K562 (cell line): ENCODE measurements at regions not wholly inside any gene's neighbourhood (a gene's known extent, or its start where the extent isn't known, plus 50 kb on each side); places are given as distances from the start of the nearest gene placed in this dataset.

Experiments used
- ATF4 ChIP-seq: fragments of 450-650 bp; formaldehyde crosslinking; IDR thresholded peaks from 2 replicates; pipeline ENCODE4 v1.4.0; 2022; ENCODE audit warnings: mild to moderate bottlenecking, moderate library complexity
- BCL6 ChIP-seq: fragments of 250-450 bp; sonication (Bioruptor Pico); IDR thresholded peaks from 2 replicates; pipeline ENCODE4 v1.4.0; 2020
- CBFA2T3 ChIP-seq: fragments of 450-650 bp; IDR thresholded peaks from 2 replicates; pipeline ENCODE4 v1.6.1; 2017
- CREB3 ChIP-seq: fragments of 450-650 bp; conservative IDR thresholded peaks from 2 replicates; pipeline ENCODE4 v1.6.1; 2016; ENCODE audit warnings: missing genetic modification characterization, low read depth, mild to moderate bottlenecking, missing compliant biosample characterization, moderate library complexity
- DACH1 ChIP-seq: fragments of 450-650 bp; IDR thresholded peaks from 2 replicates; pipeline ENCODE4 v1.6.1; 2018; ENCODE audit not compliant: partially characterized antibody
- EP300 ChIP-seq: IDR thresholded peaks from 2 replicates; pipeline ENCODE4 v1.6.1; 2012; ENCODE audit warnings: low read length, improper control_type of control experiment
- EZH2 ChIP-seq: IDR thresholded peaks from 2 replicates; pipeline ENCODE4 v1.6.1; 2012; ENCODE audit warnings: low read depth, mild to moderate bottlenecking, inconsistent platforms, low read length, borderline replicate concordance
- FOXJ3 ChIP-seq: sonication (generic); formaldehyde crosslinking; IDR thresholded peaks from 2 replicates; pipeline ENCODE4 v1.4.0; 2020; ENCODE audit warnings: mild to moderate bottlenecking, missing genetic modification reagents
- FOXK2 ChIP-seq, 2 experiments: fragments of 450-650 bp; IDR thresholded peaks in 1 of 2; conservative IDR thresholded peaks in 1 of 2; 2 replicates each; pipeline ENCODE4 v1.6.1; 2016; ENCODE audit warnings: low read depth in 2 of 2, mild to moderate bottlenecking in 1 of 2
- HDAC6 ChIP-seq: IDR thresholded peaks from 2 replicates; pipeline ENCODE4 v1.6.1; 2012; ENCODE audit warnings: low read depth, mild to moderate bottlenecking, control low read depth, inconsistent platforms, low read length, moderate library complexity
- KLF1 ChIP-seq: fragments of 450-650 bp; IDR thresholded peaks from 2 replicates; pipeline ENCODE4 v1.6.1; 2016; ENCODE audit warnings: missing genetic modification characterization, missing compliant biosample characterization
- KLF10 ChIP-seq: fragments of 250-450 bp; sonication (Bioruptor Pico); IDR thresholded peaks from 2 replicates; pipeline ENCODE4 v1.6.1; 2021; ENCODE audit warnings: matching md5 sums
- NCOA1 ChIP-seq: fragments of 450-650 bp; IDR thresholded peaks from 2 replicates; pipeline ENCODE4 v1.6.1; 2016; ENCODE audit warnings: low read depth
- NCOA6 ChIP-seq: fragments of 450-650 bp; IDR thresholded peaks from 2 replicates; pipeline ENCODE4 v1.6.1; 2017; ENCODE audit warnings: mild to moderate bottlenecking
- OTX1 ChIP-seq: fragments of 450-650 bp; formaldehyde crosslinking; IDR thresholded peaks from 2 replicates; pipeline ENCODE4 v1.4.0; 2022; ENCODE audit warnings: mild to moderate bottlenecking
- POLR2AphosphoS2 ChIP-seq: IDR thresholded peaks from 2 replicates; pipeline ENCODE4 v1.6.1; 2012; ENCODE audit warnings: low read length, improper control_type of control experiment
- RFX1 ChIP-seq: fragments of 450-650 bp; IDR thresholded peaks from 2 replicates; pipeline ENCODE4 v1.6.1; 2016; ENCODE audit warnings: mild to moderate bottlenecking, moderate library complexity
- RFX7 ChIP-seq: fragments of 250-450 bp; sonication (Bioruptor Pico); IDR thresholded peaks from 2 replicates; pipeline ENCODE4 v1.5.1; 2021; ENCODE audit warnings: mild to moderate bottlenecking
- SUPT5H ChIP-seq: fragments of 450-650 bp; IDR thresholded peaks from 2 replicates; pipeline ENCODE4 v1.6.1; 2016
- TEAD1 ChIP-seq, 2 experiments: fragments of 450-650 bp in 1 of 2; sonication (generic) in 1 of 2; formaldehyde crosslinking; IDR thresholded peaks; 2 replicates each; pipeline versions ENCODE4 v1.4.0 to v1.8.0; 2020 to 2022; ENCODE audit warnings: mild to moderate bottlenecking in 2 of 2, missing genetic modification reagents in 1 of 2
- ZNF174 ChIP-seq: fragments of 250-450 bp; sonication (Bioruptor Pico); IDR thresholded peaks from 2 replicates; pipeline ENCODE4 v1.4.0; 2020; ENCODE audit warnings: mild to moderate bottlenecking
- ZNF449 ChIP-seq: fragments of 250-450 bp; sonication (Bioruptor Pico); IDR thresholded peaks from 2 replicates; pipeline ENCODE4 v1.8.0; 2022; ENCODE audit warnings: moderate library complexity, mild to moderate bottlenecking, inconsistent platforms
- ZNF583 ChIP-seq: fragments of 250-450 bp; sonication (Bioruptor Pico); IDR thresholded peaks from 2 replicates; pipeline ENCODE4 v1.4.0; 2020
- ZNF639 ChIP-seq, 2 experiments: fragments of 200-800 bp in 1 of 2; sonication (Bioruptor generic) in 1 of 2; sonication (generic) in 1 of 2; formaldehyde crosslinking in 1 of 2; IDR thresholded peaks in 1 of 2; conservative IDR thresholded peaks in 1 of 2; 2 replicates each; pipeline versions ENCODE4 v1.5.0 to v1.6.1; 2016 to 2020; ENCODE audit warnings: missing compliant biosample characterization in 1 of 2, missing genetic modification characterization in 1 of 2, missing genetic modification reagents in 1 of 2
- ZNF830 ChIP-seq: fragments of 250-450 bp; sonication (Bioruptor Pico); IDR thresholded peaks from 2 replicates; pipeline ENCODE4 v1.5.0; 2021; ENCODE audit warnings: mild to moderate bottlenecking

DNA sequence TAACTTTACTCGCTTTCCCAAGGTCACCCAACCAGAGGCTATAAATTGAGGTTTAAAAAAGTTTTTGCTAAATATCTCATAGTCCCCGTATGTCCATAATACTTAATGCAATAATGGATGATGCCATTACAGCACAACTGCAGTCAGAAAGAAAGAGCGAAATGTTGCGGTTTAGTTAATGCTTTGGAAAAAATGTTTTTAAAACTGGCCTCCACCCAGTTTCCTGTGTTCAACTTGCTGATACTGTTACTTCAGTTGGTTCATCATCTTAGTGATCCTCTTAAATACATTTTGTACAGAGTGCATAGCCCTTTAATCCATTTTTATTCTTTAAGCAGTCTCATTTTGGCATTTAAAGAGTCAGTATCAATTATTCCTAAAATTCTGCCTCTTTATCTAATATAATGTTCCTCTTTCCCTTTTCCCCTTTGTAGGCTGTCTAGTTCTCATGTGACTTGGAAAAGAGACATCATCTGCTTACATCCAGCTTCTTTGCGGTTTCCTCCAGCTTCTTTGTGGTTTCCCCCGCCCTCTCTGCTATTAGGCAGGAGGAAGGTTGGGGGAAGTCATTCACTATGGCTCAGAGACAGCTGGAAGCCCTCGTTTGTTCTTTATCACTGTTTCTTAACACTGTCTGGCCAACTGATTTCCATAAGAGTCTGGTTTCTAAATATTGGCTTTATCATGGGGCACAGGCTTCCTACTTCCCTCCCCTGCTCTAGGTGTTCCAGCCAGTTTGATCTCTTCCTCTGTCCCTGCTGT, 154.3 kb downstream of the GOLIM4 start (continued):
- TF ChIP-seq FOXJ3 (CRISPR knock-in tag) (no peak), CREB3 (tag) (no peak), RFX7 (CRISPR knock-in tag) (no peak), KLF1 (tag) (no peak), FOXK2 (conservative IDR thresholded peaks at IDR 0.05 in 1 of 2, IDR thresholded peaks at IDR 0.05 in 1 of 2; ENCODE audit: low read depth in 2 of 2) (no peak), DACH1 (peak; percentile 78), ZNF830 (CRISPR knock-in tag) (no peak), RFX1 (no peak), BCL6 (CRISPR knock-in tag) (no peak), ZNF174 (CRISPR knock-in tag) (no peak), NCOA6 (no peak), NCOA1 (no peak; the same call in 1 of the 2 replicates), HDAC6 (no peak), TEAD1 (CRISPR knock-in tag; IDR thresholded peaks at IDR 0.05) (peak in 1 of 2 experiments; percentile 83; a peak in 2 of 4 replicates), ZNF639 (CRISPR knock-in tag; conservative IDR thresholded peaks at IDR 0.05 in 1 of 2, IDR thresholded peaks at IDR 0.05 in 1 of 2) (peak in 1 of 2 experiments; percentile 54; a peak in 1 of 4 replicates), ZNF583 (CRISPR knock-in tag) (no peak), ZNF449 (CRISPR knock-in tag) (no peak), OTX1 (CRISPR knock-in tag) (no peak; the same call in 1 of the 2 replicates), CBFA2T3 (peak; percentile 96), SUPT5H (no peak), EP300 (peak; percentile 79), EZH2 (no peak), ATF4 (CRISPR knock-in tag) (no peak; the same call in none of the 2 replicates), KLF10 (CRISPR knock-in tag) (no peak), POLR2AphosphoS2 (no peak)
